Osteoblast (primary cell): ENCODE measurements at regions not wholly inside any gene's neighbourhood (a gene's known extent, or its start where the extent isn't known, plus 50 kb on each side); places are given as distances from the start of the nearest gene placed in this dataset.

Source experiments
- DNase-seq: peaks from one replicate; pipeline ENCODE4 v3.0.0; 2011; ENCODE audit warnings: low spot score, mixed read lengths; ENCODE audit not compliant: insufficient read length; ENCODE audit errors: missing footprints
- H2AFZ ChIP-seq: 2 replicates; pipeline ENCODE4 v1.6.0; 2011; ENCODE audit warnings: mild to moderate bottlenecking, low read length
- H3K27ac ChIP-seq: 2 replicates; pipeline ENCODE4 v1.5.1; 2011; ENCODE audit warnings: mild to moderate bottlenecking, low read depth, low read length, moderate library complexity
- H3K27me3 ChIP-seq: 2 replicates; pipeline ENCODE4 v1.6.0; 2012; ENCODE audit warnings: mild to moderate bottlenecking, control low read depth, inconsistent platforms, low read length, moderate library complexity; ENCODE audit not compliant: insufficient read depth
- H3K36me3 ChIP-seq: 2 replicates; pipeline ENCODE4 v1.5.1; 2011; ENCODE audit warnings: mild to moderate bottlenecking, low read length, control low read depth, moderate library complexity; ENCODE audit not compliant: insufficient read depth
- H3K4me1 ChIP-seq: 2 replicates; pipeline ENCODE4 v1.5.1; 2011; ENCODE audit warnings: mild to moderate bottlenecking, low read length, control low read depth, moderate library complexity; ENCODE audit not compliant: insufficient read depth
- H3K4me2 ChIP-seq: 2 replicates; pipeline ENCODE4 v1.6.0; 2011; ENCODE audit warnings: mild to moderate bottlenecking, low read length; ENCODE audit not compliant: insufficient read depth
- H3K4me3 ChIP-seq: fragments of 200-600 bp; sonication (generic); 3 replicates; pipeline ENCODE4 v1.5.1; 2012; ENCODE audit warnings: mild to moderate bottlenecking, low read length, inconsistent platforms; ENCODE audit not compliant: insufficient read depth
- H3K79me2 ChIP-seq: 2 replicates; pipeline ENCODE4 v1.6.0; 2012; ENCODE audit warnings: mild to moderate bottlenecking, low read length, control low read depth, inconsistent platforms; ENCODE audit not compliant: insufficient read depth
- H3K9me3 ChIP-seq: 2 replicates; pipeline ENCODE4 v1.5.1; 2011; ENCODE audit warnings: low read depth, low read length, control low read depth
- H4K20me1 ChIP-seq: 2 replicates; pipeline ENCODE4 v1.6.0; 2012; ENCODE audit warnings: mild to moderate bottlenecking, low read length, control low read depth; ENCODE audit not compliant: insufficient read depth
- TF ChIP-seq, protein P1 (sequence below): IDR thresholded peaks from 2 replicates; pipeline ENCODE4 v1.5.1; 2011; ENCODE audit warnings: mild to moderate bottlenecking, low read depth, low read length, moderate library complexity; ENCODE audit errors: extremely low read depth

DNA sequence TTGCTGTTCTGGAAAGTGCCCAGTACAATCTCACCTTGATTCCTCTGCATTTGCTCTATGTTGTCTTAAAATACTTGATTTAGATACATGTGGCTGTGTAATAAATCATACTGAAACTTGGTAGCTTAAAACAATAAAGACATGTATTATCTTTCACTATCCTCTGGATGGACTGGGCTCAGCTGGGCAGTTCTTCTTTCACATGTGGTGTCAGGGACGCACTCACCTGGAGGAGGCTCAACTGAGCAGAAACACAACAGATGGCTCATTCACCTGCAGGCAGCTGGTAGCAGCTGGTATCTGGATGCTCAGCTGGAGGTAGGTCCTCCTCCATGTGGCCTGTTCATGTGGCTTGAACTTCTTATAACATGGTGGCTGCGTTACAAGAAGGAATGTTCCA, 563.8 kb upstream of the FRG1 start:
- H3K27ac ChIP-seq = no peak overlapping the region
- no peak overlapping the region for H3K4me2 ChIP-seq
- no peak overlapping the region for H3K4me3 ChIP-seq
- TF ChIP-seq, protein P1, sequence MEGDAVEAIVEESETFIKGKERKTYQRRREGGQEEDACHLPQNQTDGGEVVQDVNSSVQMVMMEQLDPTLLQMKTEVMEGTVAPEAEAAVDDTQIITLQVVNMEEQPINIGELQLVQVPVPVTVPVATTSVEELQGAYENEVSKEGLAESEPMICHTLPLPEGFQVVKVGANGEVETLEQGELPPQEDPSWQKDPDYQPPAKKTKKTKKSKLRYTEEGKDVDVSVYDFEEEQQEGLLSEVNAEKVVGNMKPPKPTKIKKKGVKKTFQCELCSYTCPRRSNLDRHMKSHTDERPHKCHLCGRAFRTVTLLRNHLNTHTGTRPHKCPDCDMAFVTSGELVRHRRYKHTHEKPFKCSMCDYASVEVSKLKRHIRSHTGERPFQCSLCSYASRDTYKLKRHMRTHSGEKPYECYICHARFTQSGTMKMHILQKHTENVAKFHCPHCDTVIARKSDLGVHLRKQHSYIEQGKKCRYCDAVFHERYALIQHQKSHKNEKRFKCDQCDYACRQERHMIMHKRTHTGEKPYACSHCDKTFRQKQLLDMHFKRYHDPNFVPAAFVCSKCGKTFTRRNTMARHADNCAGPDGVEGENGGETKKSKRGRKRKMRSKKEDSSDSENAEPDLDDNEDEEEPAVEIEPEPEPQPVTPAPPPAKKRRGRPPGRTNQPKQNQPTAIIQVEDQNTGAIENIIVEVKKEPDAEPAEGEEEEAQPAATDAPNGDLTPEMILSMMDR = no peak
- DNase-seq = no peak
- H2AFZ ChIP-seq = no peak overlapping the region
- H3K9me3 ChIP-seq = no peaks in the 10 kb centered on the region
- H4K20me1 ChIP-seq = no peaks in the 10 kb centered on the region
- H3K4me1 ChIP-seq = no peaks in the 10 kb centered on the region
- H3K79me2 ChIP-seq = no peaks in the 10 kb centered on the region
- no peaks in the 10 kb centered on the region for H3K27me3 ChIP-seq
- no peaks in the 10 kb centered on the region for H3K36me3 ChIP-seq

DNA sequence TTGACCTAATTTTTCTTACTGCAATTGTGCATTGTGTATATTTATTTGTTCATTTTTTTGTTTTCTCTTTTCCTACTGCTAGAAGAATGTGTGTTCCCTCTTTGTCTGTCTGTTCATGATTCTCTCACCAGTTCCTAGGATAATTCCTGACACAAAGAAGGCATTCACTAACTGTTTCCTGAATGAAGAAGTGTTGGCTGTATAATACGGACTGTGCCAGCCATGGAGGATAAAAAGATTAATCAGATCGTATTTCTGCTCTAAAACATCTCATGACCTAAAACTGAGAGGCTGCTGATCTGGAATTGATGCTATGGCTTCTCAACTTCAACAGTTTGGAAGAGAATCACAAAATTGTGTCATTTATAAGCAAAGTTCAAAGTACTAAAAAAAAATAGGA, 563.1 kb upstream of the FRG1 start:
- no peaks in the 10 kb centered on the region for H3K36me3 ChIP-seq
- no peak for DNase-seq
- no peaks in the 10 kb centered on the region for H3K79me2 ChIP-seq
- TF ChIP-seq, protein P1 = no peak
- H3K4me3 ChIP-seq = no peak overlapping the region
- H2AFZ ChIP-seq = no peak overlapping the region
- no peak overlapping the region for H3K27ac ChIP-seq
- H4K20me1 ChIP-seq = no peaks in the 10 kb centered on the region
- no peaks in the 10 kb centered on the region for H3K27me3 ChIP-seq
- H3K9me3 ChIP-seq = no peaks in the 10 kb centered on the region
- no peaks in the 10 kb centered on the region for H3K4me1 ChIP-seq
- H3K4me2 ChIP-seq = no peak overlapping the region

DNA sequence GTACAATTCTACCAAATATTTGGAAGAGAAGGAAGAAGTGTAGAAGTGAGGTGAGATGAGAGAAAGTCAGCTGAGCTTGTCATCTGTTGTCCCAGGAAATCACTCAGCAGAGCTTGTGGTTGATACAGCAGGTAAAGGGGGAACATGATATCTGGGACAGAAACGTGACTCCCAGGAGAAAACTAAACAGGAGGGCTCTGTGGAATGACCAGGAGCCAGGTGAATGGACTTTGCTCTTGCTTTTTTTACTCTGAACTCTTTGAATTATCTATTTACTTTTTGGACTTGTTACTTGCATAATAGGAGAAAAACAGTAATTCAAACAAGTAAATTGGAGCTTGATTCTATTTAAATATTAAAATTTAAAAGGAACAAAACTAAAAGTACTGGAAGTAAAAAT, 555.6 kb upstream of the FRG1 start:
- Histone ChIP-seq H3K9me3 (no peaks in the 10 kb centered on the region), H3K4me3 (no peak overlapping the region)

DNA sequence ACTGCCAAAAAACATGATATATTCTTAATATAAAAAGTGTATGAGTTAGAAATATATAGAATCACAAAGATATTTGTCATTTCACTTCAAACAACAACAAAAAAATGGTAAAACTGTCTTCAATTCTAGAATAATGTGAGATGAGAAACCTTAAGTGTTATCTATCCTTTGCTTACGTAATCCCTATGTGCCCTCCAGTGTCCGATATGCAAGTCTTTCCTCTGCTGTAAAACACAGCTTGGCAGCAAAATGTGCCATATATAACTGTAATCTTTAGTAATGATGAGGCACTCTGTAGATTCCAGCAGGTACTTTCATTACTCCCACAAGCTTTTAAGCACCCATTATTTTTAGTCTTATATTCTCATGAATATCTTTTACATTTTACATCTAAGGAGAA, 555.1 kb upstream of the FRG1 start:
- H2AFZ ChIP-seq = no peak overlapping the region
- H3K4me3 ChIP-seq = no peak overlapping the region
- no peak overlapping the region for H3K27ac ChIP-seq
- TF ChIP-seq, protein P1 = no peak
- H3K4me1 ChIP-seq = no peaks in the 10 kb centered on the region
- H3K9me3 ChIP-seq = no peaks in the 10 kb centered on the region
- DNase-seq = no peak
- H4K20me1 ChIP-seq = no peaks in the 10 kb centered on the region
- no peaks in the 10 kb centered on the region for H3K36me3 ChIP-seq
- H3K79me2 ChIP-seq = no peaks in the 10 kb centered on the region
- no peak overlapping the region for H3K4me2 ChIP-seq
- no peaks in the 10 kb centered on the region for H3K27me3 ChIP-seq

More for the DNA sequence above, 555.6 kb upstream of the FRG1 start:
- no peaks in the 10 kb centered on the region for H3K4me1 ChIP-seq
- no peaks in the 10 kb centered on the region for H3K36me3 ChIP-seq
- no peak overlapping the region for H3K4me2 ChIP-seq
- DNase-seq = no peak
- H4K20me1 ChIP-seq = no peaks in the 10 kb centered on the region
- no peak overlapping the region for H3K27ac ChIP-seq
- no peaks in the 10 kb centered on the region for H3K79me2 ChIP-seq
- no peak overlapping the region for H2AFZ ChIP-seq
- H3K27me3 ChIP-seq = no peaks in the 10 kb centered on the region
- TF ChIP-seq, protein P1 = no peak
